GM21737 (cell line): ENCODE measurements at regions not wholly inside any gene's neighbourhood (a gene's known extent, or its start where the extent isn't known, plus 50 kb on each side); places are given as distances from the start of the nearest gene placed in this dataset.
"Not testable (repeated sequence)": the region's sequence is repeated elsewhere in the genome, so short reads cannot be mapped to it uniquely, and the experiment has no call there.

Experiments used
- ATAC-seq: cut with Tn5 transposase; IDR thresholded peaks from one replicate; pipeline ENCODE4 v1.9.1; 2021; ENCODE audit warnings: mild to moderate bottlenecking, moderate library complexity; ENCODE audit not compliant: unreplicated experiment

DNA sequence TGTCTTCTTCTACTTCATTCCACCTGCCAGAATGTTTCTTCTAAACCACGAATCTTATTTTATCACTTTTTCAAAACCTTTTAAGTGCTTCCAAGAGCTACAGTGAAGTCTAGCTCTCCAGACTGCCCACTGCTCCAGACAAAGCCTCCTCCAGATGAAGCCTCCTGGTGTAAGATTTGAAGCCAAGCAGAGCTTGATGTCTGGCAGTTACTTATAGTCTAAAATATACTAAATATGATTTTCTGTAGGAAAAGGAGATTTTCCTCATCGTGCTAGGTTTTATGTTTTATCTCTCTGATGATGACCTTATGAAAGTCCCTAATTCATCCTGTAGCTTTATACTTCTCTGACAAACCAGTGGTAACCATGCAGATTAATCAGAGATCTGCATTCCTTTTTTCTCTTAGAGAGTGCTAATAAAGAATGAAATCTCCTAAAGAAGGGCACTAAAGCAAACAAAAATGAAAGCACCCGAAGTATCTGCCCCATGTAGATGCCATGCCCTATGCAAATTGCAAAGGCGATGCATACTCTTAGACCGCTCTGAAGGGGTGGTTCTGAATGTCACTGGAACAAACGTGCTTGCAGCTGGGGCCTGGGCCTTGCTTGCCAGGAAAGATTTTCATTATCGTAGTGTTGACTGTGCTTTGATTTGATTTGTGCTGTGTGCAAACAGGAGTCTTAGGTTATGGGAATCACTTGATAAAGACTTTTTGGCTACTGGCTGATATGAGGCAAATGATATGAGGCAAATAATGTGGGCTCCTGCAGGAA is 314.2 kb downstream of the PID1 start:
- ATAC-seq: no peak

DNA sequence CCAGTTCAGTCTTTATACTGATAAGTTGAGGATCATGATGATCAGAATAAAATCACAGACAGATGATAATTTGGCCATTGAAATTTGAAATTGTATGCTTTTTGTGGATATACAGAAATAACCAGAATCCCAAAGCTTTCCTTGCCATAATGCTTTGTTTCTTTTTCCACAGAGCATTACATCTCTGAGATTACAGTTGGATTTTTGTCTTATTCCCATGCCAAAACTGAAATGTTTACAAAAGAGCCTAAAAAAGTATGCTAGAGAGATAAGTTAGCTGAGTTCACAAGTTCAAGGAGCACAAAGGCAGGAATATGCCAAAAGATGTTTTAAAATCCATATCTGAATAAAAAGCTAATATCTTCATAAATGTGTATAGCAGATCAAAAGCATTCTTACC is 321.3 kb downstream of the PID1 start:
- ATAC-seq: no peak

DNA sequence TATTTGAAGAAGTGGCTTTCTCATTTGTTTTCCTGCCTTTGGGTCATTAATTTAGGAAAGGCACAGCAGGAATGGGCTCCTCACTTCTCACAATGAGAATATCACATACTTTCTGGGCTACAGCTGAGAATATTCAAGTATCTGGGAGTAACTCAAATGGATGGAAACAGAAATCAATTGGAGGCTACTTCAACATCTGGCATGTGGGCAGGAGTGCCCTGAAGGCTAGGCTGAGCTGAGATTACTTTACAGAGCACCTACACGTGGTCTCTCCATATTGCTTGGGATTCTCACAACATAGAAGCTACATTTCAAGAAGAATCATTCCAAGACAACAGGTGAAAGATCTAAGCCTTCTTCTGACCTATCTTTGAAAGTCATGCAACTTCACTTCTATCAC is 325.4 kb downstream of the PID1 start:
- ATAC-seq: no peak

GRCh38 chr2:228942856-228943255 is 328.2 kb downstream of the PID1 start:
- no peak for ATAC-seq

GRCh38 chr2:228938629-228939028 is 332.5 kb downstream of the PID1 start:
- ATAC-seq: no peak

GRCh38 chr2:228927028-228928010 is 343.8 kb downstream of the PID1 start:
- ATAC-seq: no peak

DNA sequence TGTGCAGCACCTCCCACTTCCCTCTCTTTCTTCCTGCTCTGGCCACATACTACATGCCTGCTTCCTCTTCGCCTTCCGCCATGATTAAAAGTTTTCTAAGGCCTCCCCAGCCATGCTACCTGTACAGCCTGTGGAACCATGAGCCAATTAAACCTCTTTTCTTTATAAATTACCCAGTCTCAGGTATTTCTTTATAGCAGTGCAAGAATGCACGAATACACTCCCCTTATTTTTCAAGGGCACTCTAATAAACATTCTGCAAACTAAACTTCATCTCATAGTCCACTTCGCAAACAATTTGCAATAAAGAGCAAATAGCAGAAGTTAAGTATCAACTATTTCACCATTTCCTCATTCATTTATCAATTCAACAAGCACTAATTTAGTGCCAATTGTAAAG is 351.3 kb downstream of the PID1 start:
- ATAC-seq: no peak

GRCh38 chr2:228917220-228917619 is 353.9 kb downstream of the PID1 start:
- no peak for ATAC-seq

DNA sequence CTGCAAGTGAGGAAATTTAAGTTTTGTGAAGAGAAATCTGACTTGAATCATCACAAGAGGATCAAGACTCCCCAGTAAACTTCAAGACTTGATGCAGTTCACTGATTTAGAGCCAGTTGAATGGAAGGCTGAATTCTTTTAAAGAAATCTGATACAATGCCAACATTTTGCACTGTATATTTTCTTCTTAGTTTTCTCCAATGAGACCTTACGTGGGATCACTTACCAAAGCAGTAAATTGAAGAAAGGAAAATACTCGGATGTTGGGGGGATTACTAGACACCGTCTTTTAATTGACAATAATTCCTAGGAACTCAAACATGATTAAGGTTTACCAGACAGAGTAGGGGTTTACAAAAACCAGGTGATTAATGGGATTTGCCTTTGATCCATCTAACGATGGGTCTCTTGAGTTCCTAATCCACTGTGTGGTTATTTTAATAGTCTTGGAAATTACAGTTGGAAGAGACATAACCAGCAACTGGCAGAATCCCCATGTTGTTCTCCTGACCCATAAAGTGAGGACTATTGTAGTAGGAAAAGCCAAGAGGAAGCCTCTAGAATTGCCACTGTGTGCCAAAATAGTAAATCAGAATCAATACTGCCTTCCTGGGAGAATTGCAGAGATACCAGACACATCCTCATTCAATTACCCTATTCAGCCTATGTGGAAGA is 354.5 kb downstream of the PID1 start:
- no peak for ATAC-seq

DNA sequence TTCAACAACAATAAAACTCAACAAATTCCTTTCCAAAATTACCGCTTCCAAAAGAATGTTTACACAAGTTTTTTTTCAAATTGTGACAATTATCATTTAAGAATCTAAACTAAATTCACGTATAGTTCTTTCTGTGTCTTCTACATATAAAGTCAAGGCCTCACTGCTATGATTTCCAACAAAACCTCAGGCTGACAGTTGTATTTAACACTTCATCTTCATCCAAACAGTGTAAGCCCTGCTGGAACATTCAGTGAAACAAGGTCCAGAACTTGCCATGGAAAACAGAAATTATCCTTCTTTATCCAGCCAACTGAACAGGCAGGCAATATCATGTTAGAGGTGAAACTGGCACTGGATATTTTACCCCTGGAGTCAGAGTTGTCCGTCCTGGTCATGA is 357.9 kb downstream of the PID1 start:
- ATAC-seq: no peak

GRCh38 chr2:228910872-228911271 is 360.2 kb downstream of the PID1 start:
- not testable (repeated sequence) for ATAC-seq

DNA sequence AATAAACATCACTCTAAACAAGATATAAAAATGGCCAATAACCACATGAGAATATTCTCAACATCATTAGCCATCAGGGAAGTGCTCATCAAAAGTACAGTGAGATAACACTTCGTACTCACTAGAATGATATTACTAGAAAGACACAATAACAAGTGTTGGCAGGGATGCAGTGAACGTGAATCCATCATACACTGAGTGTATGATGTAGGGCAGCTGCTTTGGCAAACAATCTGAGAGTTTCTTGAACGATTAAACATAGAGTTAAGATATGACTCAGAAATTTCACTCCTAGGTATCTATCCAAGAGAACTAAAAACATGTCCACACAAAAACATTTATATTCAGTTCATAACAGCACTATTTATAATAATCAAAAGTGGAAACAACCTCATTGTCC is 368.9 kb downstream of the PID1 start:
- no peak for ATAC-seq

DNA sequence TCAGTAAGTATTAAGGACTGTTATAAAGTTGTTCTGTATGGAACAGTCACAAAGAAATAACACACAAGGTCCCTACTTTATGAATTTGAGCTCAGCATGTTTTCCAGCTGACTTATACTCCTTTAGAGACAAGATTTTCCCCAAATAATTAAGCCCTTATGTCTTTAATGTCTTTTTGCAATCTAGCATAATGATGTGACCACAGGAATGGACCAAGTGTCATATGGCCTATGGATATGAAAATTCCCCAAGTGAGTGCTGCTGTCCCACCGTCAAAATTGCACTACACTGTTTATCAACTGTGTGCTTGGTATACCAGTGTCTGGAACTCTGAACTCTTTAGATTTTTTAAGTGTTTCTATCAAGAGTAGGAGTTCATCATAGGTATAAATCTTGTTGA is 369.6 kb downstream of the PID1 start:
- no peak for ATAC-seq

GRCh38 chr2:228878138-228878537 is 392.9 kb downstream of the PID1 start:
- ATAC-seq: no peak

- no peak for ATAC-seq
Observed at GRCh38 chr2:228876276-228876675, 394.8 kb downstream of the PID1 start.

DNA sequence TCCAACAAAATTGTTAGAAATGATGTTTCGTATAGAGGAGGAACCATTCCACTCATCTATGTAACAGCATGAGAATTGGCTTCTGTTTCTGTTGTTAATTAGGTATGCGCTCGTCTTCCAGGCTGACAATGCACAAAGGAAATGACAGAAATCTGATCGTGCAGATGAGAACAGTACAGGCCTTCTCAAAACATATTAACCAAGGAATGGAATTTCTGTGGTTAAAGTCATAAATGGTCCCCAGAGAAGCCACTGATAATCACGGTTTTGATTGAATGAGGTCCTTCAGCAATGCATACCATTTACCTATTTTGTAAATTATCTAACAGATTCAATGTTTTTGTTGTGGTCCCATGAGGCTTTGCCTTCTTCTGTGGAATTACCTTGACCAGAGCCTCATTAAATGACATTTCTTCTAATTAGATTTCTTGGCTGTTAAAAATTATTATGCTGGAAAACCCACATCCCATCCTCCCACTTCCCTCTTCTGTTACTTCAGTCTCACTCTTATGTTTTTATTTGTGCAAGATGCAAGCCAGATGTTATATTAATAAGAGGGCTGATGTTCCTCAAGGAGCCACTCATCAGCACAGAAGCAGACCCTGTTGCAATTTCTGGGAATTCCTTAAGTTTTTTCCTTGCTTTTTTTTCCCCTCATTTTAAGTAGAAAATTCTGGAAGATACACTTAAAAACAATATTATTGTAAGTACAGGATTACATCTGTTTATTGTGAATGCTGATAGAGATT is 395.8 kb downstream of the PID1 start:
- ATAC-seq: no peak

DNA sequence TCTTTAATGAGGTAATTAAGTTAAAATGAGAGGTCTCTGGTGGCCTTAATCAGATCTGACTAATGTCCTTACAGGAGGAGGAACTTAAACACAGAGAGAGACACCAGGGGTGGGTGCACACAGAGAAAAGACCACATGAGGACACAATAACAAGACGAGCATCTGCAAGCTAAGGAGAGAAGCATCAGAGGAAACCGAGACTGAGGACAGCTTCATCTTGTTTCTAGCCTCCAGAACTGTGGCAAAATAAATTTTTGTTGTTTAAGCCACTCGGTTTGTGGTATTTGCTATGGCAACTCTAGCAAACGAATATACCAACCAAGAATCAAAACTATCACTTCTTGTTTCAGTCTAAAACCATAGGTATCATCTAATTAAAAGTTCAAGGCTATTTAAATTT is 400.1 kb downstream of the PID1 start:
- no peak for ATAC-seq

DNA sequence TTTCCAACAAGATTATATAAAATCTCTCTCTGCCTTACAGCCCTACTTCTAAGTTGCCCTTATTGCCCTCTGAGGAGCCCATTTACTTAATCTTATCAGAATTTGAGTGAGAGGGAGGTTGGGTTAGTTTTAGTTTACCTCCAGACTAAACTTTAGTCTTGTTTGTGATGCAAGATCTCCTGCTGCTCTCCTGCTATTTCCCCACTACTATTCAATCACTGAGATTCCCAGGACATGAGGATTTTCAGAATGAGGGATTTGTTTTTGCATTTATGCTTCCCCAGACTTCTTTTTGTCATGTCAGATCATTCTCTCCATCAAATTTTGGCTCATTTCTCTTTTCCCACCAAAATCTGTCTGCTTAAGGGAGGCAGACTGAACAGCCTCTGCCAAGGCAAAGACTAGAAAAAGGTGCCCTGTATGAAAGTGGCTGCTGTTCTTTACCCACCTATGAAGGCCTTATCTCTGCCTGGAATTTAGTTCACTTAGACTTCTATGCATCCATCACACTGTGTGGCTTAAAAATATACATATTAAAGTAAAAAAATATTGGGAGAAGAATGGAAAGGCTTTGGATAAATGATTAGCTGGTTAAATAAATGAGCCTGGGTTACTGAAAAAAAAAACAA is 401.3 kb downstream of the PID1 start:
- no peak for ATAC-seq

GRCh38 chr2:228867406-228867805 is 403.7 kb downstream of the PID1 start:
- ATAC-seq: no peak

- no peak for ATAC-seq
Observed at GRCh38 chr2:228866781-228867180, 404.3 kb downstream of the PID1 start.
